IPS-15b (cell line): ENCODE measurements at regions not wholly inside any gene's neighbourhood (a gene's known extent, or its start where the extent isn't known, plus 50 kb on each side); places are given as distances from the start of the nearest gene placed in this dataset.
A peak's percentile ranks its signal among the peaks of the same experiment; 100 is the strongest.
"Not testable (repeated sequence)": the region's sequence is repeated elsewhere in the genome, so short reads cannot be mapped to it uniquely, and the experiment has no call there.

Experiments
- H3K27me3 ChIP-seq: one replicate; pipeline ENCODE4 v1.6.1; 2013; ENCODE audit warnings: low read length; ENCODE audit not compliant: control insufficient read depth, insufficient read depth
- H3K36me3 ChIP-seq: one replicate; pipeline ENCODE4 v1.6.1; 2013; ENCODE audit warnings: low read length; ENCODE audit not compliant: control insufficient read depth, insufficient read depth
- H3K4me1 ChIP-seq: one replicate; pipeline ENCODE4 v1.6.1; 2013; ENCODE audit warnings: mild to moderate bottlenecking, low read length; ENCODE audit not compliant: control insufficient read depth, insufficient read depth
- H3K4me3 ChIP-seq: one replicate; pipeline ENCODE4 v1.5.1; 2013; ENCODE audit warnings: low read depth, low read length
- H3K9ac ChIP-seq: one replicate; pipeline ENCODE4 v1.6.1; 2013; ENCODE audit warnings: low read depth, mild to moderate bottlenecking, low read length
- H3K9me3 ChIP-seq: one replicate; pipeline ENCODE4 v1.6.1; 2013; ENCODE audit warnings: mild to moderate bottlenecking, low read length; ENCODE audit not compliant: control insufficient read depth, insufficient read depth

GRCh38 chr9:62810811-62811315, 1621.0 kb downstream of the SPATA31A7 start:
- not testable (repeated sequence) for H3K9ac ChIP-seq, H3K36me3 ChIP-seq, H3K9me3 ChIP-seq, H3K4me1 ChIP-seq, H3K4me3 ChIP-seq
- peaks cover 61% of the 10 kb centered on the region for H3K27me3 ChIP-seq

- H3K36me3 ChIP-seq, H3K4me1 ChIP-seq, H3K4me3 ChIP-seq, H3K9me3 ChIP-seq, H3K9ac ChIP-seq: not testable (repeated sequence)
- peaks cover 51% of the 10 kb centered on the region for H3K27me3 ChIP-seq
Observed at GRCh38 chr9:62815436-62815835, 1625.6 kb downstream of the SPATA31A7 start.

GRCh38 chr9:62816331-62816730, 1626.5 kb downstream of the SPATA31A7 start:
- not testable (repeated sequence) for H3K9me3 ChIP-seq, H3K4me3 ChIP-seq, H3K36me3 ChIP-seq, H3K4me1 ChIP-seq, H3K9ac ChIP-seq
- H3K27me3 ChIP-seq = peaks cover 44% of the 10 kb centered on the region

- H3K27me3 ChIP-seq = peaks cover 44% of the 10 kb centered on the region
- H3K4me1 ChIP-seq, H3K9me3 ChIP-seq, H3K36me3 ChIP-seq, H3K9ac ChIP-seq, H3K4me3 ChIP-seq: not testable (repeated sequence)
Observed at GRCh38 chr9:62817214-62817613, 1627.4 kb downstream of the SPATA31A7 start.

- H3K27me3 ChIP-seq = peaks cover 29% of the 10 kb centered on the region
- H3K4me1 ChIP-seq, H3K4me3 ChIP-seq, H3K9ac ChIP-seq, H3K9me3 ChIP-seq, H3K36me3 ChIP-seq: not testable (repeated sequence)
Observed at GRCh38 chr9:62822185-62822584, 1632.3 kb downstream of the SPATA31A7 start.

- H3K9ac ChIP-seq, H3K4me3 ChIP-seq, H3K9me3 ChIP-seq, H3K36me3 ChIP-seq, H3K4me1 ChIP-seq: not testable (repeated sequence)
- H3K27me3 ChIP-seq = peaks cover 52% of the 10 kb centered on the region
Observed at GRCh38 chr9:62827957-62828907, 1638.4 kb downstream of the SPATA31A7 start.

GRCh38 chr9:62830829-62831459, 1641.1 kb downstream of the SPATA31A7 start:
- not testable (repeated sequence) for H3K9me3 ChIP-seq, H3K4me1 ChIP-seq, H3K4me3 ChIP-seq, H3K36me3 ChIP-seq, H3K9ac ChIP-seq
- H3K27me3 ChIP-seq = peaks cover 54% of the 10 kb centered on the region

- not testable (repeated sequence) for H3K4me3 ChIP-seq, H3K9me3 ChIP-seq, H3K36me3 ChIP-seq, H3K9ac ChIP-seq, H3K4me1 ChIP-seq
- H3K27me3 ChIP-seq = peaks cover 49% of the 10 kb centered on the region
Observed at GRCh38 chr9:62833323-62834200, 1643.7 kb downstream of the SPATA31A7 start.

- H3K27me3 ChIP-seq = peaks cover 44% of the 10 kb centered on the region
- H3K36me3 ChIP-seq, H3K9me3 ChIP-seq, H3K9ac ChIP-seq, H3K4me1 ChIP-seq, H3K4me3 ChIP-seq: not testable (repeated sequence)
Observed at GRCh38 chr9:62837254-62837911, 1647.5 kb downstream of the SPATA31A7 start.

GRCh38 chr9:62838024-62838718, 1648.3 kb downstream of the SPATA31A7 start:
- Histone ChIP-seq H3K27me3 (peaks cover 51% of the 10 kb centered on the region), H3K4me3 (peak overlapping the region; percentile 37)
- not testable (repeated sequence) for H3K9me3 ChIP-seq, H3K9ac ChIP-seq, H3K4me1 ChIP-seq, H3K36me3 ChIP-seq

GRCh38 chr9:62839168-62839567, 1649.3 kb downstream of the SPATA31A7 start:
- not testable (repeated sequence) for H3K36me3 ChIP-seq, H3K9me3 ChIP-seq, H3K4me3 ChIP-seq, H3K9ac ChIP-seq, H3K4me1 ChIP-seq
- H3K27me3 ChIP-seq = peaks cover 52% of the 10 kb centered on the region
